Neural progenitor cell (in vitro differentiated cells): ENCODE measurements at regions not wholly inside any gene's neighbourhood (a gene's known extent, or its start where the extent isn't known, plus 50 kb on each side); places are given as distances from the start of the nearest gene placed in this dataset.

Experiments
- EZH2 ChIP-seq: fragments of 200-600 bp; sonication (generic); IDR thresholded peaks from 2 replicates; pipeline ENCODE4 v1.6.1; 2017; ENCODE audit warnings: antibody characterized with exemption, mild to moderate bottlenecking, moderate library complexity
- TF ChIP-seq, protein P1 (sequence below): fragments of 200-600 bp; sonication (generic); IDR thresholded peaks from 2 replicates; pipeline ENCODE4 v1.5.1; 2017; ENCODE audit warnings: antibody characterized with exemption, mild to moderate bottlenecking

DNA sequence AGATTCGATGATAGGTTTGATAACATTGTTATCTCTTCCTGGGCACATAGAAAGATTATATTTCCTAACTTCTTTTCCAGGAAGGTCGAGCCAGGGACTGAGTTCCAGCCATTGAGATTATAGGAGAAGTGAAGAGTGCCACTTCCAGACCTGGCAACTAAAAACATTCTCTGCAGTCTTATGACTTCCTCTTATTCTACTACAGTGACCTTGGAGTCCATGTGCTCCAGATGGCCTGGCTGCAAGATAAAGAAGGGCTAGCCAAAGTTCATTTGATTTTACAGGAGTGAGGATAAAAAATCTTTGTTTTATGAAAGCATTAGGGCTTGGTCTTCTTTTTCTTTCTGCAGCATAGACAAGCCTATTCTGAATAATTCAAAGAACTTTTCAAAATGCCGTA lies 363.0 kb downstream of the FSIP2 start:
- TF ChIP-seq, protein P1, sequence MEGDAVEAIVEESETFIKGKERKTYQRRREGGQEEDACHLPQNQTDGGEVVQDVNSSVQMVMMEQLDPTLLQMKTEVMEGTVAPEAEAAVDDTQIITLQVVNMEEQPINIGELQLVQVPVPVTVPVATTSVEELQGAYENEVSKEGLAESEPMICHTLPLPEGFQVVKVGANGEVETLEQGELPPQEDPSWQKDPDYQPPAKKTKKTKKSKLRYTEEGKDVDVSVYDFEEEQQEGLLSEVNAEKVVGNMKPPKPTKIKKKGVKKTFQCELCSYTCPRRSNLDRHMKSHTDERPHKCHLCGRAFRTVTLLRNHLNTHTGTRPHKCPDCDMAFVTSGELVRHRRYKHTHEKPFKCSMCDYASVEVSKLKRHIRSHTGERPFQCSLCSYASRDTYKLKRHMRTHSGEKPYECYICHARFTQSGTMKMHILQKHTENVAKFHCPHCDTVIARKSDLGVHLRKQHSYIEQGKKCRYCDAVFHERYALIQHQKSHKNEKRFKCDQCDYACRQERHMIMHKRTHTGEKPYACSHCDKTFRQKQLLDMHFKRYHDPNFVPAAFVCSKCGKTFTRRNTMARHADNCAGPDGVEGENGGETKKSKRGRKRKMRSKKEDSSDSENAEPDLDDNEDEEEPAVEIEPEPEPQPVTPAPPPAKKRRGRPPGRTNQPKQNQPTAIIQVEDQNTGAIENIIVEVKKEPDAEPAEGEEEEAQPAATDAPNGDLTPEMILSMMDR, result no peak
- no peak for TF ChIP-seq EZH2
